ENCODE measurements at regions not wholly inside any gene's neighbourhood (a gene's known extent, or its start where the extent isn't known, plus 50 kb on each side); places are given as distances from the start of the nearest gene placed in this dataset.

- DNase-seq (ENCODE audit: extremely low read depth in 1 of 11, low read depth in 9 of 11, low spot score in 4 of 11) = no peak
Measured at GRCh38 chr6:10258341-10258740, 156.5 kb downstream of the TFAP2A start.

- no peak for DNase-seq (ENCODE audit: extremely low read depth in 1 of 11, low read depth in 9 of 11, low spot score in 4 of 11)
Measured at GRCh38 chr6:10256113-10256690, 158.7 kb downstream of the TFAP2A start.

- DNase-seq (ENCODE audit: extremely low read depth in 1 of 11, low read depth in 9 of 11, low spot score in 4 of 11) = no peak
Measured at GRCh38 chr6:10250655-10251220, 164.1 kb downstream of the TFAP2A start.

- DNase-seq (ENCODE audit: extremely low read depth in 1 of 11, low read depth in 9 of 11, low spot score in 4 of 11) = no peak
Measured at GRCh38 chr6:10248378-10248843, 166.5 kb downstream of the TFAP2A start.

GRCh38 chr6:10237298-10238038, 177.4 kb downstream of the TFAP2A start:
- DNase-seq (ENCODE audit: extremely low read depth in 1 of 11, low read depth in 9 of 11, low spot score in 4 of 11) = no peak

GRCh38 chr6:10235344-10235743, 179.5 kb downstream of the TFAP2A start:
- DNase-seq (ENCODE audit: extremely low read depth in 1 of 11, low read depth in 9 of 11, low spot score in 4 of 11) = no peak

GRCh38 chr6:10230531-10230930, 184.3 kb downstream of the TFAP2A start:
- DNase-seq (ENCODE audit: extremely low read depth in 1 of 11, low read depth in 9 of 11, low spot score in 4 of 11) = no peak

- DNase-seq (ENCODE audit: extremely low read depth in 1 of 11, low read depth in 9 of 11, low spot score in 4 of 11) = no peak
Measured at GRCh38 chr6:10223841-10224240, 191.0 kb downstream of the TFAP2A start.

- no peak for DNase-seq (ENCODE audit: extremely low read depth in 1 of 11, low read depth in 9 of 11, low spot score in 4 of 11)
Measured at GRCh38 chr6:10221178-10221577, 193.7 kb downstream of the TFAP2A start.

- no peak for DNase-seq (ENCODE audit: extremely low read depth in 1 of 11, low read depth in 9 of 11, low spot score in 4 of 11)
Measured at GRCh38 chr6:10219510-10219909, 195.4 kb downstream of the TFAP2A start.

GRCh38 chr6:10217111-10217510, 197.8 kb downstream of the TFAP2A start:
- DNase-seq (ENCODE audit: extremely low read depth in 1 of 11, low read depth in 9 of 11, low spot score in 4 of 11) = no peak

- no peak for DNase-seq (ENCODE audit: extremely low read depth in 1 of 11, low read depth in 9 of 11, low spot score in 4 of 11)
Measured at GRCh38 chr6:10215326-10216110, 199.4 kb downstream of the TFAP2A start.

- no peak for DNase-seq (ENCODE audit: extremely low read depth in 1 of 11, low read depth in 9 of 11, low spot score in 4 of 11)
Measured at GRCh38 chr6:10210052-10210451, 204.8 kb downstream of the TFAP2A start.

- DNase-seq (ENCODE audit: extremely low read depth in 1 of 11, low read depth in 9 of 11, low spot score in 4 of 11) = no peak
Measured at GRCh38 chr6:10205892-10206291, 209.0 kb downstream of the TFAP2A start.

- DNase-seq (ENCODE audit: extremely low read depth in 1 of 11, low read depth in 9 of 11, low spot score in 4 of 11) = no peak
Measured at GRCh38 chr6:10205120-10205519, 209.8 kb downstream of the TFAP2A start.

- DNase-seq (ENCODE audit: extremely low read depth in 1 of 11, low read depth in 9 of 11, low spot score in 4 of 11) = no peak
Measured at GRCh38 chr6:10203651-10204050, 211.2 kb downstream of the TFAP2A start.

- no peak for DNase-seq (ENCODE audit: extremely low read depth in 1 of 11, low read depth in 9 of 11, low spot score in 4 of 11)
Measured at GRCh38 chr6:10202581-10202980, 212.3 kb downstream of the TFAP2A start.

GRCh38 chr6:10201606-10202510, 213.0 kb downstream of the TFAP2A start:
- no peak for DNase-seq (ENCODE audit: extremely low read depth in 1 of 11, low read depth in 9 of 11, low spot score in 4 of 11)

GRCh38 chr6:10196090-10196489, 218.8 kb downstream of the TFAP2A start:
- DNase-seq (ENCODE audit: extremely low read depth in 1 of 11, low read depth in 9 of 11, low spot score in 4 of 11) = no peak

All from renal cortex interstitium (tissue), 11 donors.